ENCODE measurements at regions not wholly inside any gene's neighbourhood (a gene's known extent, or its start where the extent isn't known, plus 50 kb on each side); places are given as distances from the start of the nearest gene placed in this dataset.
A peak's percentile ranks its signal among the peaks of the same experiment; 100 is the strongest.
"Not testable (repeated sequence)": the region's sequence is repeated elsewhere in the genome, so short reads cannot be mapped to it uniquely, and the experiment has no call there.

GRCh38 chr6:26234421-26235301 lies 130.3 kb upstream of the BTN3A2 start:
- DNase-seq: peak; percentile 85

GRCh38 chr6:26235302-26235670 lies 129.7 kb upstream of the BTN3A2 start:
- DNase-seq: no peak

- not testable (repeated sequence) for DNase-seq
Measured at GRCh38 chr6:26239415-26239814, 125.6 kb upstream of the BTN3A2 start.

- peak; percentile 85 for DNase-seq
Measured at GRCh38 chr6:26240157-26241032, 124.6 kb upstream of the BTN3A2 start.

- peak; percentile 84 for DNase-seq
Measured at GRCh38 chr6:26241033-26241895, 123.7 kb upstream of the BTN3A2 start.

- no peak for DNase-seq
Measured at GRCh38 chr6:26243132-26243531, 121.9 kb upstream of the BTN3A2 start.

- no peak for DNase-seq
Measured at GRCh38 chr6:26243752-26244151, 121.2 kb upstream of the BTN3A2 start.

GRCh38 chr6:26246058-26246457 lies 118.9 kb upstream of the BTN3A2 start:
- no peak for DNase-seq

GRCh38 chr6:26246553-26246952 lies 118.4 kb upstream of the BTN3A2 start:
- no peak for DNase-seq

GRCh38 chr6:26249707-26249956 lies 115.4 kb upstream of the BTN3A2 start:
- no peak for DNase-seq

GRCh38 chr6:26249957-26250697 lies 114.9 kb upstream of the BTN3A2 start:
- peak; percentile 90 for DNase-seq

GRCh38 chr6:26250698-26251044 lies 114.3 kb upstream of the BTN3A2 start:
- peak; percentile 73 for DNase-seq

GRCh38 chr6:26251354-26252076 lies 113.5 kb upstream of the BTN3A2 start:
- peak; percentile 84 for DNase-seq

- DNase-seq: no peak
Measured at GRCh38 chr6:26252077-26252472, 112.9 kb upstream of the BTN3A2 start.

- no peak for DNase-seq
Measured at GRCh38 chr6:26254724-26255123, 110.3 kb upstream of the BTN3A2 start.

GRCh38 chr6:26257272-26257671 lies 107.7 kb upstream of the BTN3A2 start:
- no peak for DNase-seq

- no peak for DNase-seq
Measured at GRCh38 chr6:26258212-26258977, 106.6 kb upstream of the BTN3A2 start.

GRCh38 chr6:26260110-26260637 lies 104.8 kb upstream of the BTN3A2 start:
- DNase-seq: no peak

- no peak for DNase-seq
Measured at GRCh38 chr6:26260725-26261490, 104.1 kb upstream of the BTN3A2 start.

GRCh38 chr6:26264547-26264946 lies 100.5 kb upstream of the BTN3A2 start:
- no peak for DNase-seq
